ENCODE measurements at regions not wholly inside any gene's neighbourhood (a gene's known extent, or its start where the extent isn't known, plus 50 kb on each side); places are given as distances from the start of the nearest gene placed in this dataset.

DNA sequence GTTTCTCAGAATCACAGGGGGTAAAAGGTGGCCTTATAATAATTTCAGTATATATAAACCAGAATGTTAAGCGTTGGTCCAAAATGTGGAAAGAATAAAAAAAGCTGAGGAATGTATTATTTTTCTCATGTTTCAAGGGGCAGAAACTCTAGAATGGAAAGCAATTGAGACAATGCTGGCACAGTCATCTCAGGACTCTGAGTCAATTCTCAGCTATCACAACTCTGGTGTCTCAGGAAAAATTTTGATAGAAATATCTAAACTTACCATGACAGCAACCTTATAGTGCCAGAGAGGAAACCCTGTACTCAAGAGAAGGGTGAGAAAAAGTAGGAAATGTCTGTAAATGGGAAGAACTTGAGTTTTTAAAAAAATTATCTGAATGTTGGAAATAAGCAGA lies 1189.4 kb upstream of the NUDT12 start:
- DNase-seq (ENCODE audit: low spot score): no peak

- DNase-seq (ENCODE audit: low spot score): no peak
Observed at GRCh38 chr5:104739905-104740304, 1177.3 kb upstream of the NUDT12 start.

- no peak for DNase-seq (ENCODE audit: low spot score)
Observed at GRCh38 chr5:104739503-104739902, 1176.9 kb upstream of the NUDT12 start.

- DNase-seq (ENCODE audit: low spot score): no peak
Observed at GRCh38 chr5:104736073-104736472, 1173.5 kb upstream of the NUDT12 start.

DNA sequence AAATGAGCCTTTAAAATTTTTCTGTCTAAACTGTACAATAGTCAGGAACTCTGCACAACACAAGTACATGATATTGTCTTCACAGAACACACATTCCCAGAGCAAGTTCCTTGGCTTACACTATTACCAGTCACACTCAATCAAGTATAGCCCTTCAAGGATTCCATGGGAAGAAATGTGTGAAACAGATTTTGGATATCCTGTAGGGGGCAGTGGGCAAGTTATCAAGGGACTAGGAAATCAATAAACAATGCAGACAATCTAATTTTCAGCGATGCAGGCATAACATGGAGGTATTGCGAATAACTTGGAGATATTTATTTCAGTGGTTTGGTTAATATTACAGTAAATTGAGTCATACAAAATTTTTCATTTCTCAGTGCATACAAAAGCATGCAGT lies 1171.5 kb upstream of the NUDT12 start:
- no peak for DNase-seq (ENCODE audit: low spot score)

- no peak for DNase-seq (ENCODE audit: low spot score)
Observed at GRCh38 chr5:104733063-104733669, 1170.6 kb upstream of the NUDT12 start.

DNA sequence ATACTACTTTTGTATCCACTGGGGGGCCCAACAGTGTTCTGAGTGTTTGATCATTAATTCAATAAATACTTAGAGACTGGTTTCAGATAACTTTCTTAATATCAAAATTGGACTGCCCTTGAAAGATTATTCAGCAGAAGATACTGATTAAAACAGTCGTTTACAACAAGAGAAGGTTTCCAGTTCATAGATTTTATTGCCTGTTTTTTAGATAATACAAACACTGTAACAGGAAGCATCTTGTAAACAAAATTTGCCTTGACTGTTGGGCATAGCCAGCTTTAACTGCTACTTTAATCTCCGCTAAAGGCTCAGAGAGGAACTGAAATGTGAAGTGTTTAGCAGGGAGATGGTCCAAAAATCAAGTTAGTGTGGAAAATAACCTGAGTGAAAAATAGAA lies 1168.7 kb upstream of the NUDT12 start:
- no peak for DNase-seq (ENCODE audit: low spot score)

- no peak for DNase-seq (ENCODE audit: low spot score)
Observed at GRCh38 chr5:104708027-104708426, 1145.4 kb upstream of the NUDT12 start.

DNA sequence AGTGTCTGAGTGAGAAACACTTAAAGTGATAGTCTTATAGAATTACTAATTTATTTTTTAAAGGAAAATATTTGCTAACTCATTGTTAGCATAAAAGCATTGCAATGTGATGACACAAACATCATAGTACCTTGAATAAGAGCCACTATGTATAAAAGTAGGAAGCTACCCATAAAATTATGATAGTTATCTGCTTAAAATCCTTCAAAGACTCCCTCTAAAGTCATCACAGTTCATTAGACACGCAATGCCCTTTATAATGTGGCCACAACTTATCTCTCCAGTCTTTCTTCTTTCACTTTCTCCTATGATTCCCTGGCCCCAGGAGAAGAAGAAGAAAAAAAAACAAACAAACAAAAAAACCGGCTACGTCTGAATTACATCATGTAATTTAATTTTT lies 1144.0 kb upstream of the NUDT12 start:
- DNase-seq (ENCODE audit: low spot score): no peak

DNA sequence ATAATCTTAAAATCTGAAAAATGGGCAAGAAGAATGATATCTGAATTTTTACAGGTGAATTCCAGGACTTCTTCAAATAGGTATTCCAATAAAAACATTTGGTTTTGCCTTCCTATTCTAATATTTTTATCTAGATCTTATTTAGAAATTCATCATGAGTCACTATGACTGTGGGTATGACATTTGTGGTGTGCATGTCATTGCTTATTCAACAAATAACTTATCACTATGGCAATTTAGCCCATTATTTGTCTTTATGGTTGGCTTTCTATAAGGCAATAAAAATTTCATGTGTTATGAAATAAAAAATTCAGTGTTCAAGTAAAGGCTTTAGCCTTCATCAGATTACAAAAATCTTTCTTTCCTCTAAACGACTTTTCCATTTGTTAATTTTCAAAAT lies 1139.6 kb upstream of the NUDT12 start:
- no peak for DNase-seq (ENCODE audit: low spot score)

- DNase-seq (ENCODE audit: low spot score): no peak
Observed at GRCh38 chr5:104699438-104699837, 1136.8 kb upstream of the NUDT12 start.

DNA sequence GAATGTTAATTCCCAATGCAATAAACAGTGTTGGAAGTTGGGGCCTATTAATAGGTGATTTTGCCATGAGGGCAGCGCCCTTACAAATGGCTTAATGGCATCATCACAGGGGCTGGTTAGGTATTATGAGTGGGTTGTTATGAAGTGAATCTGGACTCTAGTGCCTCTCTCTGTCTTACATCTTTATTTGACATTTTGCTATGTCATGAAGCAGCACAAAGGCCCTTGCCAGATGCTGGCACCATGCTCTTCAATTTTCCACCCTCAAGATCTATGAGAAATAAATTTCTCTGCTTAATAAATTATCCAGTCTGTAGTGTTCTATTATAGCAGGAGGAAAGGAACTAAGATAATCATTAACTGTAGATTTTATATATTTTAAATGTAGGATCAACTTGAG lies 1098.7 kb upstream of the NUDT12 start:
- DNase-seq (ENCODE audit: low spot score): no peak

GRCh38 chr5:104659497-104659896 lies 1096.9 kb upstream of the NUDT12 start:
- no peak for DNase-seq (ENCODE audit: low spot score)

GRCh38 chr5:104652271-104652861 lies 1089.8 kb upstream of the NUDT12 start:
- peak; percentile 10 for DNase-seq (ENCODE audit: low spot score)

- peak; percentile 22 for DNase-seq (ENCODE audit: low spot score)
Observed at GRCh38 chr5:104650313-104651055, 1087.9 kb upstream of the NUDT12 start.

DNA sequence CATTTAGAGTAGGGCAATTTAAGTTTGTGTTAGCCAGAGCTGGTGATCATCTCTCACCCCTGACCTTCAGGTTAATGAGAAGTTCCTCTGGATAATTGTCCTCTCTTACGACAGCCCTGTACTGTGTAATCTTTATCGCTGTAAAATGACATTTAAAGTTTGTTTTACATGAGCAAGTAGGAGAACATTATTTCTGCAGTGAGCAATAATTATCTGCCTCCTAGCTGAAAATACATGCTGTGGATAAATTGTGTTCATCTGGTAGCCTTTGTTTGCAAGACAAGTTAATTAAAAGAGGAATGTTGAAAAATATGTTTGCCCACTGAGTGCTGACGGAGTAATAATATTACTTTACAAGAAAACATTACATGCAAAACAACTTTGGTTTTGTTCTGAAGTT lies 1083.8 kb upstream of the NUDT12 start:
- DNase-seq (ENCODE audit: low spot score): no peak

- no peak for DNase-seq (ENCODE audit: low spot score)
Observed at GRCh38 chr5:104643320-104643719, 1080.7 kb upstream of the NUDT12 start.

- no peak for DNase-seq (ENCODE audit: low spot score)
Observed at GRCh38 chr5:104635227-104635626, 1072.6 kb upstream of the NUDT12 start.

DNA sequence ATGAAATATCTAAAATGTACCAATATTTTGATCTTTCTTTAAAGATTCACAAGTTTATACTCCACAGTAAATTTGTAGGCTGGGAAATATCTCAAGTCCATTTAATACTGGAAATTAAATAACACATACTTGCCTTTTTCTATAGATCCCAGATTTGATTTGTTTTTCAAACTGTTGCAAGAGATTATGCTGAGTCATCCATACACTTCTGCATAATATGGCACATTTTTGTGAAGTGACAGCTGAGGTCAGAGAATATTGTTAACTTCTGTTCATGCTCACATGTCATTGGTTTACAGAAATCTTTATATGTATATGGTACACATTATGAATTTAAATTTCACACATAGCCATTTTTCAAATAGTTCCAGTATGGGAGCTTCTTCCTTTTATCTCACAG lies 1066.3 kb upstream of the NUDT12 start:
- no peak for DNase-seq (ENCODE audit: low spot score)

- no peak for DNase-seq (ENCODE audit: low spot score)
Observed at GRCh38 chr5:104626122-104626521, 1063.5 kb upstream of the NUDT12 start.

DNA sequence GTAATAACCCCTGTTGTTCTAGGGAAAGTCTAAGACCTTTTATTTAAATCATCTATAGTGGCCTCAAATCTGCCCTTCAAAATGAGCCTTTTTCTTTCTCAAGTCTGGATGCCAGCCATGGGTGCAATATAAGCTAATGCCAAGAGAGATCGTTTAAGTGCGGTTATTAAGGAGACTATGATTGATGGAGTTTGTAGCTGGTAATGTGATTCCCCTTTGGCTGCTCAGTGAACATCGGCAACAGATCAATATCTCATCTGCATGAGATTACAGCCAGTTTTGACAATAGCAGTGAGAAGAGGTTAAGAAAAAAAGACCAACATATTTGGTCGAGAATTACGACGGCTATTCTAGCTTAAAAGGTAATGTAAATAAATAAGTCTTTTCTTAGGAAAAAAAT lies 1049.4 kb upstream of the NUDT12 start:
- DNase-seq (ENCODE audit: low spot score): no peak

- DNase-seq (ENCODE audit: low spot score): no peak
Observed at GRCh38 chr5:104611135-104611767, 1048.7 kb upstream of the NUDT12 start.

- no peak for DNase-seq (ENCODE audit: low spot score)
Observed at GRCh38 chr5:104606258-104606829, 1043.8 kb upstream of the NUDT12 start.
